ENCODE measurements at regions not wholly inside any gene's neighbourhood (a gene's known extent, or its start where the extent isn't known, plus 50 kb on each side); places are given as distances from the start of the nearest gene placed in this dataset.

DNA sequence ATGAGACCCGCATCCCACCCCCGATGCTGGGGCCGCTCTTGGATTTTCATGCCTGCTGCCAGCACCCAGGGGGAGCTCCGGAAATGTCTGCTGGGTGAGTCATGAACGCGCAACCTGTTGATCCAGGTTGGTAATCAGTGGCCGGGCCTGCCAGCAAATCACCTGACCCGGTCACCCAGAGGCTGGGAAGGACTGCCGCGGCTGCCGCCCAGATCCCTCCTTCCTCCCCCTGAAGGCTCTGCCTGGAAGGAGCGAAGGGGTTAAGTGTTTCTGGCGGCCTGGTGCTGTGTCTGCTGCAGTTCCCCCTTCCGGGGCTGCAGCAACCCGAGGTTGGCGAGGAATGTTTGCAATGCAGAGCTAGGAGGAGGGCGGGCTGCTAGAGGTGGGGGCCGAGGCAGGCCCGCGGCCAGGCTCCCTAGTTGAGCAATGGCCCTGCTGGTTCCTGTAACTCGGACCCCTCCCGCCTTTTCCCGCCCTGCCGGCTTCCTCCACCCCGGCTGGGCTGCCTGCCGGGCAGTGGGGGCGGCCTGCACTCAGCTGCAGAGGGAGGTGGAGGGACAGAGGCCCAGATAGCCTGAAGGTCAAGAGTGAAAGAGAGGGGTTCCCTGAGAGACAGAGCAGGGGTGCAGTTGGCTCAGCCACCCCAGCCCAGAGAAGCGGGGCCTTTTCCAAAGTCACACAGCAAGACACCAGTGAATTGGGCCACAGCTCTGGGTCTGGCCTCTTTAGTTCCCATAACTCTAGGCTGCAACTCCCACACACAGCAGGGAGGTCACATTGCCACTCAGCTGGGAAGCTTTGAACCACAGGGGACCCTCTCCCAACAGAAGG, 156.3 kb upstream of the IER5L start:
- TF ChIP-seq, protein P1, sequence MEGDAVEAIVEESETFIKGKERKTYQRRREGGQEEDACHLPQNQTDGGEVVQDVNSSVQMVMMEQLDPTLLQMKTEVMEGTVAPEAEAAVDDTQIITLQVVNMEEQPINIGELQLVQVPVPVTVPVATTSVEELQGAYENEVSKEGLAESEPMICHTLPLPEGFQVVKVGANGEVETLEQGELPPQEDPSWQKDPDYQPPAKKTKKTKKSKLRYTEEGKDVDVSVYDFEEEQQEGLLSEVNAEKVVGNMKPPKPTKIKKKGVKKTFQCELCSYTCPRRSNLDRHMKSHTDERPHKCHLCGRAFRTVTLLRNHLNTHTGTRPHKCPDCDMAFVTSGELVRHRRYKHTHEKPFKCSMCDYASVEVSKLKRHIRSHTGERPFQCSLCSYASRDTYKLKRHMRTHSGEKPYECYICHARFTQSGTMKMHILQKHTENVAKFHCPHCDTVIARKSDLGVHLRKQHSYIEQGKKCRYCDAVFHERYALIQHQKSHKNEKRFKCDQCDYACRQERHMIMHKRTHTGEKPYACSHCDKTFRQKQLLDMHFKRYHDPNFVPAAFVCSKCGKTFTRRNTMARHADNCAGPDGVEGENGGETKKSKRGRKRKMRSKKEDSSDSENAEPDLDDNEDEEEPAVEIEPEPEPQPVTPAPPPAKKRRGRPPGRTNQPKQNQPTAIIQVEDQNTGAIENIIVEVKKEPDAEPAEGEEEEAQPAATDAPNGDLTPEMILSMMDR (IDR thresholded peaks at IDR 0.05), result no peak
- TF ChIP-seq EP300 (IDR thresholded peaks at IDR 0.05) (peak; percentile 90), POLR2A (IDR thresholded peaks at IDR 0.05; ENCODE audit: low read depth) (no peak)

Measured in esophagus muscularis mucosa (tissue), 4 donors.